ENCODE measurements at regions not wholly inside any gene's neighbourhood (a gene's known extent, or its start where the extent isn't known, plus 50 kb on each side); places are given as distances from the start of the nearest gene placed in this dataset.

GRCh38 chr3:34828847-34829246 is 810.5 kb upstream of the ARPP21 start:
- no peaks in the 10 kb centered on the region for H3K9me3 Mint-ChIP-seq
- intact Hi-C loops (cut with micrococcal nuclease): no loop called here
- no peak overlapping the region for H3K4me3 Mint-ChIP-seq
- no peaks in the 10 kb centered on the region for H3K27me3 Mint-ChIP-seq (ENCODE audit: insufficient read depth)
- no peaks in the 10 kb centered on the region for H3K36me3 Mint-ChIP-seq (ENCODE audit: low read depth)
- no peak for DNase-seq (ENCODE audit: low spot score)
- H3K4me1 Mint-ChIP-seq (ENCODE audit: low read depth): no peaks in the 10 kb centered on the region
- H3K27ac Mint-ChIP-seq: no peak overlapping the region

- Mint-ChIP-seq H3K36me3 (ENCODE audit: low read depth) (no peaks in the 10 kb centered on the region), H3K27me3 (ENCODE audit: insufficient read depth) (no peaks in the 10 kb centered on the region), H3K9me3 (no peaks in the 10 kb centered on the region), H3K27ac (no peak overlapping the region), H3K4me3 (no peak overlapping the region), H3K4me1 (ENCODE audit: low read depth) (no peaks in the 10 kb centered on the region)
- intact Hi-C loops (cut with micrococcal nuclease): no loop called here
- no peak for DNase-seq (ENCODE audit: low spot score)
Measured at GRCh38 chr3:34832865-34833508, 806.3 kb upstream of the ARPP21 start.

GRCh38 chr3:34837848-34838741 is 801.2 kb upstream of the ARPP21 start:
- H3K27me3 Mint-ChIP-seq (ENCODE audit: insufficient read depth): no peaks in the 10 kb centered on the region

GRCh38 chr3:34842706-34843480 is 796.4 kb upstream of the ARPP21 start:
- intact Hi-C loops (cut with micrococcal nuclease): no loop called here
- no peak overlapping the region for H3K4me3 Mint-ChIP-seq

More at GRCh38 chr3:34837848-34838741, 801.2 kb upstream of the ARPP21 start:
- no peaks in the 10 kb centered on the region for H3K4me1 Mint-ChIP-seq (ENCODE audit: low read depth)
- no peaks in the 10 kb centered on the region for H3K9me3 Mint-ChIP-seq
- no peak for DNase-seq (ENCODE audit: low spot score)
- H3K27ac Mint-ChIP-seq: no peak overlapping the region
- no peaks in the 10 kb centered on the region for H3K36me3 Mint-ChIP-seq (ENCODE audit: low read depth)
- no peak overlapping the region for H3K4me3 Mint-ChIP-seq
- intact Hi-C loops (cut with micrococcal nuclease): no loop called here

GRCh38 chr3:34844323-34844620 is 795.1 kb upstream of the ARPP21 start:
- intact Hi-C loops (cut with micrococcal nuclease): no loop called here
- Mint-ChIP-seq H3K4me1 (ENCODE audit: low read depth) (no peaks in the 10 kb centered on the region), H3K4me3 (no peak overlapping the region), H3K27me3 (ENCODE audit: insufficient read depth) (no peaks in the 10 kb centered on the region), H3K27ac (no peak overlapping the region), H3K9me3 (no peaks in the 10 kb centered on the region), H3K36me3 (ENCODE audit: low read depth) (no peaks in the 10 kb centered on the region)
- no peak for DNase-seq (ENCODE audit: low spot score)

More at GRCh38 chr3:34842706-34843480, 796.4 kb upstream of the ARPP21 start:
- Mint-ChIP-seq H3K27ac (no peak overlapping the region), H3K27me3 (ENCODE audit: insufficient read depth) (no peaks in the 10 kb centered on the region), H3K9me3 (no peaks in the 10 kb centered on the region), H3K36me3 (ENCODE audit: low read depth) (no peaks in the 10 kb centered on the region), H3K4me1 (ENCODE audit: low read depth) (no peaks in the 10 kb centered on the region)
- no peak for DNase-seq (ENCODE audit: low spot score)

- H3K9me3 Mint-ChIP-seq: no peaks in the 10 kb centered on the region
- H3K4me1 Mint-ChIP-seq (ENCODE audit: low read depth): no peaks in the 10 kb centered on the region
- no peak overlapping the region for H3K4me3 Mint-ChIP-seq
- H3K27me3 Mint-ChIP-seq (ENCODE audit: insufficient read depth): no peaks in the 10 kb centered on the region
- no peaks in the 10 kb centered on the region for H3K36me3 Mint-ChIP-seq (ENCODE audit: low read depth)
- no peak for DNase-seq (ENCODE audit: low spot score)
- no peak overlapping the region for H3K27ac Mint-ChIP-seq
- intact Hi-C loops (cut with micrococcal nuclease): no loop called here
Measured at GRCh38 chr3:34851137-34851536, 788.2 kb upstream of the ARPP21 start.

- no peaks in the 10 kb centered on the region for H3K9me3 Mint-ChIP-seq
- intact Hi-C loops (cut with micrococcal nuclease): no loop called here
- DNase-seq (ENCODE audit: low spot score): no peak
- no peaks in the 10 kb centered on the region for H3K36me3 Mint-ChIP-seq (ENCODE audit: low read depth)
- no peak overlapping the region for H3K4me3 Mint-ChIP-seq
- H3K27me3 Mint-ChIP-seq (ENCODE audit: insufficient read depth): no peaks in the 10 kb centered on the region
- H3K27ac Mint-ChIP-seq: no peak overlapping the region
- H3K4me1 Mint-ChIP-seq (ENCODE audit: low read depth): no peaks in the 10 kb centered on the region
Measured at GRCh38 chr3:34852844-34853439, 786.4 kb upstream of the ARPP21 start.

GRCh38 chr3:34856081-34856947 is 783.0 kb upstream of the ARPP21 start:
- H3K27me3 Mint-ChIP-seq (ENCODE audit: insufficient read depth): no peaks in the 10 kb centered on the region

GRCh38 chr3:34858067-34858660 is 781.2 kb upstream of the ARPP21 start:
- H3K4me1 Mint-ChIP-seq (ENCODE audit: low read depth): no peaks in the 10 kb centered on the region
- H3K9me3 Mint-ChIP-seq: no peaks in the 10 kb centered on the region
- no peaks in the 10 kb centered on the region for H3K36me3 Mint-ChIP-seq (ENCODE audit: low read depth)
- intact Hi-C loops (cut with micrococcal nuclease): no loop called here
- no peak overlapping the region for H3K27ac Mint-ChIP-seq
- no peak overlapping the region for H3K4me3 Mint-ChIP-seq
- DNase-seq (ENCODE audit: low spot score): no peak
- no peaks in the 10 kb centered on the region for H3K27me3 Mint-ChIP-seq (ENCODE audit: insufficient read depth)

More at GRCh38 chr3:34856081-34856947, 783.0 kb upstream of the ARPP21 start:
- no peak for DNase-seq (ENCODE audit: low spot score)
- Mint-ChIP-seq H3K27ac (no peak overlapping the region), H3K36me3 (ENCODE audit: low read depth) (no peaks in the 10 kb centered on the region), H3K4me1 (ENCODE audit: low read depth) (no peaks in the 10 kb centered on the region), H3K4me3 (no peak overlapping the region), H3K9me3 (no peaks in the 10 kb centered on the region)
- intact Hi-C loops (cut with micrococcal nuclease): no loop called here

- no peaks in the 10 kb centered on the region for H3K27me3 Mint-ChIP-seq (ENCODE audit: insufficient read depth)
- no peak overlapping the region for H3K4me3 Mint-ChIP-seq
- no peak for DNase-seq (ENCODE audit: low spot score)
- no peak overlapping the region for H3K27ac Mint-ChIP-seq
- intact Hi-C loops (cut with micrococcal nuclease): no loop called here
- no peaks in the 10 kb centered on the region for H3K36me3 Mint-ChIP-seq (ENCODE audit: low read depth)
- no peaks in the 10 kb centered on the region for H3K4me1 Mint-ChIP-seq (ENCODE audit: low read depth)
- H3K9me3 Mint-ChIP-seq: no peaks in the 10 kb centered on the region
Measured at GRCh38 chr3:34859746-34860145, 779.6 kb upstream of the ARPP21 start.

GRCh38 chr3:34862456-34862855 is 776.9 kb upstream of the ARPP21 start:
- Mint-ChIP-seq H3K27ac (no peak overlapping the region), H3K4me1 (ENCODE audit: low read depth) (no peaks in the 10 kb centered on the region), H3K27me3 (ENCODE audit: insufficient read depth) (no peaks in the 10 kb centered on the region), H3K9me3 (no peaks in the 10 kb centered on the region), H3K36me3 (ENCODE audit: low read depth) (no peaks in the 10 kb centered on the region), H3K4me3 (no peak overlapping the region)
- no peak for DNase-seq (ENCODE audit: low spot score)
- intact Hi-C loops (cut with micrococcal nuclease): no loop called here

- no peak overlapping the region for H3K4me3 Mint-ChIP-seq
- intact Hi-C loops (cut with micrococcal nuclease): no loop called here
- H3K27me3 Mint-ChIP-seq (ENCODE audit: insufficient read depth): no peaks in the 10 kb centered on the region
- H3K9me3 Mint-ChIP-seq: no peaks in the 10 kb centered on the region
- no peak overlapping the region for H3K27ac Mint-ChIP-seq
- no peak for DNase-seq (ENCODE audit: low spot score)
- no peaks in the 10 kb centered on the region for H3K36me3 Mint-ChIP-seq (ENCODE audit: low read depth)
- H3K4me1 Mint-ChIP-seq (ENCODE audit: low read depth): no peaks in the 10 kb centered on the region
Measured at GRCh38 chr3:34863485-34863884, 775.8 kb upstream of the ARPP21 start.
